Prostate gland (tissue), 2 donors: ENCODE measurements at regions not wholly inside any gene's neighbourhood (a gene's known extent, or its start where the extent isn't known, plus 50 kb on each side); places are given as distances from the start of the nearest gene placed in this dataset.

Source experiments
- POLR2AphosphoS5 ChIP-seq: sonication (generic); formaldehyde crosslinking; IDR thresholded peaks from one replicate; pipeline ENCODE4 v1.6.1; 2017; ENCODE audit warnings: antibody characterized with exemption
- TF ChIP-seq, protein P1 (sequence below), 4 experiments: fragments of 200-600 bp in 2 of 4; fragments of 450-650 bp in 2 of 4; sonication (generic) in 2 of 4; IDR thresholded peaks; 1 replicate in 3 of 4; 2 replicates in 1 of 4; pipeline ENCODE4 v1.5.1; 2016 to 2019; ENCODE audit warnings: antibody characterized with exemption in 4 of 4, mild to moderate bottlenecking in 2 of 4, moderate library complexity in 2 of 4

DNA sequence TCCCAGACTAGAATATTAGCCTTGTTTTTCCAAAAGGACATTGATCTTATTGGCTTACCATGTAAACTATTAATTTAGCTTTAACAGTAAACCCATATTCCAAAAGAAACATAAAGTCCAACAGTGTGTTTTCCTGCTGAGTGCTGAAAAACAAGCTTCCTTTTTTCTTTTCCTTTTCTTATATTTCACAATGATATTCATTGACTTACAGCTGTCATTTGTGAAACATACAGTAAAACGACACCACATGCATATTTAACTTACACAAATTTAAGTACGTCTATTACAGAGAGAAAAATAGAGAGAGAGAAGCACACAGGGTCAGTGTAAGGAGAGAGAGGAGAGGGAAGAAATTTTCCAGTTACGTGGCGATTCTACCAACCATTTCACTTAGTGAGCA, 543.9 kb upstream of the JARID2 start:
- TF ChIP-seq, protein P1, sequence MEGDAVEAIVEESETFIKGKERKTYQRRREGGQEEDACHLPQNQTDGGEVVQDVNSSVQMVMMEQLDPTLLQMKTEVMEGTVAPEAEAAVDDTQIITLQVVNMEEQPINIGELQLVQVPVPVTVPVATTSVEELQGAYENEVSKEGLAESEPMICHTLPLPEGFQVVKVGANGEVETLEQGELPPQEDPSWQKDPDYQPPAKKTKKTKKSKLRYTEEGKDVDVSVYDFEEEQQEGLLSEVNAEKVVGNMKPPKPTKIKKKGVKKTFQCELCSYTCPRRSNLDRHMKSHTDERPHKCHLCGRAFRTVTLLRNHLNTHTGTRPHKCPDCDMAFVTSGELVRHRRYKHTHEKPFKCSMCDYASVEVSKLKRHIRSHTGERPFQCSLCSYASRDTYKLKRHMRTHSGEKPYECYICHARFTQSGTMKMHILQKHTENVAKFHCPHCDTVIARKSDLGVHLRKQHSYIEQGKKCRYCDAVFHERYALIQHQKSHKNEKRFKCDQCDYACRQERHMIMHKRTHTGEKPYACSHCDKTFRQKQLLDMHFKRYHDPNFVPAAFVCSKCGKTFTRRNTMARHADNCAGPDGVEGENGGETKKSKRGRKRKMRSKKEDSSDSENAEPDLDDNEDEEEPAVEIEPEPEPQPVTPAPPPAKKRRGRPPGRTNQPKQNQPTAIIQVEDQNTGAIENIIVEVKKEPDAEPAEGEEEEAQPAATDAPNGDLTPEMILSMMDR (IDR thresholded peaks at IDR 0.05), result no peak
- TF ChIP-seq POLR2AphosphoS5, result no peak
